H1 (cell line): ENCODE measurements at regions not wholly inside any gene's neighbourhood (a gene's known extent, or its start where the extent isn't known, plus 50 kb on each side); places are given as distances from the start of the nearest gene placed in this dataset.

Experiments
- CTCF ChIA-PET: fragments of 300-600 bp; sonication (Branson Sonifier 250); formaldehyde crosslinking; loops from one replicate; lab custom pipeline; 2021; ENCODE audit not compliant: partially characterized antibody; lab: Charles Lee
- POLR2A ChIA-PET: fragments of 300-600 bp; sonication (Branson Sonifier 250); formaldehyde crosslinking; loops from one replicate; lab custom pipeline; 2021; ENCODE audit warnings: inconsistent platforms; ENCODE audit not compliant: partially characterized antibody; lab: Charles Lee
- DNase-seq, 2 experiments: peaks; one replicate each; pipeline versions ENCODE4 v3.0.0 to v3.0.0-alpha.2; 2010 to 2022; ENCODE audit warnings: low spot score in 2 of 2, low read depth in 1 of 2, mixed read lengths in 1 of 2
- FAIRE-seq: peaks from 2 replicates; lab custom pipeline; 2011; peaks lifted over from hg19 to GRCh38; lab: Jason Lieb, UNC
- H2AFZ ChIP-seq: 2 replicates; pipeline ENCODE4 v1.8.1; 2012; ENCODE audit warnings: low read length, inconsistent platforms
- H2AK5ac ChIP-seq: 2 replicates; pipeline ENCODE4 v1.6.1; 2013; ENCODE audit warnings: low read depth, low read length
- H2BK120ac ChIP-seq: replicated peaks from 2 replicates; pipeline ENCODE3; 2013; ENCODE audit warnings: low read depth, low read length, inconsistent platforms
- H2BK12ac ChIP-seq: 2 replicates; pipeline ENCODE4 v1.6.1; 2013; ENCODE audit warnings: low read depth, low read length
- H2BK15ac ChIP-seq: 2 replicates; pipeline ENCODE4 v1.6.1; 2013; ENCODE audit warnings: low read length
- H2BK20ac ChIP-seq: 2 replicates; pipeline ENCODE4 v1.6.1; 2013; ENCODE audit warnings: low read length
- H2BK5ac ChIP-seq: 2 replicates; pipeline ENCODE4 v1.6.1; 2013; ENCODE audit warnings: low read depth, low read length
- H3K14ac ChIP-seq: 2 replicates; pipeline ENCODE4 v1.6.1; 2013; ENCODE audit warnings: inconsistent platforms; ENCODE audit not compliant: insufficient read length
- H3K18ac ChIP-seq: 2 replicates; pipeline ENCODE4 v1.6.1; 2013; ENCODE audit warnings: low read length; ENCODE audit errors: extremely low read depth
- H3K23ac ChIP-seq: 2 replicates; pipeline ENCODE4 v1.6.1; 2013; ENCODE audit warnings: inconsistent platforms; ENCODE audit not compliant: insufficient read length
- H3K23me2 ChIP-seq: 2 replicates; pipeline ENCODE4 v1.6.1; 2013; ENCODE audit warnings: low read depth, low read length
- H3K27ac ChIP-seq: 2 replicates; pipeline ENCODE4 v1.6.1; 2011; ENCODE audit warnings: low read depth, low read length, inconsistent platforms
- H3K27me3 ChIP-seq, 4 experiments: replicated peaks in 1 of 4; 1 replicate in 1 of 4; 2 replicates in 3 of 4; pipeline versions ENCODE4 v1.6.1 to v1.8.1; 2011 to 2013; ENCODE audit warnings: low read length in 3 of 4, mild to moderate bottlenecking in 3 of 4, inconsistent platforms in 2 of 4, mixed read lengths in 2 of 4, moderate library complexity in 1 of 4; ENCODE audit not compliant: control insufficient read depth in 3 of 4, insufficient read depth in 3 of 4; ENCODE audit errors: extremely low read depth in 1 of 4
- H3K36me3 ChIP-seq, 4 experiments: 2 replicates each; pipeline versions ENCODE4 v1.6.1 to v1.8.1; 2011 to 2013; ENCODE audit warnings: mild to moderate bottlenecking in 4 of 4, low read length in 3 of 4, moderate library complexity in 2 of 4, control low read depth in 1 of 4, inconsistent platforms in 1 of 4; ENCODE audit not compliant: insufficient read depth in 4 of 4, control insufficient read depth in 2 of 4
- H3K4ac ChIP-seq: replicated peaks from 2 replicates; pipeline ENCODE3; 2013; ENCODE audit warnings: low read length, low read depth, mixed read lengths, inconsistent platforms; ENCODE audit not compliant: insufficient read length
- H3K4me1 ChIP-seq, 4 experiments: replicated peaks in 1 of 4; 1 replicate in 1 of 4; 2 replicates in 3 of 4; pipeline versions ENCODE4 v1.6.1 to v1.8.1; 2011 to 2013; ENCODE audit warnings: low read length in 3 of 4, inconsistent platforms in 2 of 4, mixed read lengths in 1 of 4; ENCODE audit not compliant: insufficient read depth in 4 of 4, control insufficient read depth in 3 of 4
- H3K4me2 ChIP-seq, 2 experiments: 2 replicates each; pipeline versions ENCODE4 v1.6.1 to v1.8.1; 2011 to 2013; ENCODE audit warnings: low read depth in 2 of 2, low read length in 2 of 2, control low read depth in 1 of 2, inconsistent platforms in 1 of 2, mild to moderate bottlenecking in 1 of 2; ENCODE audit not compliant: insufficient read depth in 1 of 2
- H3K4me3 ChIP-seq, 4 experiments: fragments of 200-600, 300-600 bp in 1 of 4; sonication (generic), shearing (Covaris generic), sonication (Bioruptor Twin) in 1 of 4; 2 replicates each; pipeline versions ENCODE4 v1.5.1 to v1.8.1; 2011 to 2016; ENCODE audit warnings: low read length in 4 of 4, low read depth in 3 of 4, control low read depth in 2 of 4, inconsistent platforms in 2 of 4, mild to moderate bottlenecking in 2 of 4, mixed read lengths in 1 of 4, moderate library complexity in 1 of 4; ENCODE audit not compliant: insufficient read depth in 2 of 4; ENCODE audit errors: extremely low read depth in 1 of 4
- H3K56ac ChIP-seq: replicated peaks from 2 replicates; pipeline ENCODE3; 2013; ENCODE audit warnings: low read depth, mild to moderate bottlenecking, mixed read lengths, low read length, inconsistent platforms; ENCODE audit not compliant: insufficient read length
- H3K79me1 ChIP-seq: 2 replicates; pipeline ENCODE4 v1.6.1; 2013; ENCODE audit warnings: low read depth, low read length, control low read depth
- H3K79me2 ChIP-seq, 2 experiments: 2 replicates each; pipeline versions ENCODE4 v1.6.1 to v1.8.1; 2012 to 2013; ENCODE audit warnings: low read length in 2 of 2, mild to moderate bottlenecking in 2 of 2, inconsistent platforms in 1 of 2; ENCODE audit not compliant: insufficient read depth in 2 of 2, control insufficient read depth in 1 of 2
- H3K9ac ChIP-seq, 4 experiments: replicated peaks in 1 of 4; 1 replicate in 1 of 4; 2 replicates in 3 of 4; pipeline versions ENCODE4 v1.6.1 to v1.8.1; 2011 to 2013; ENCODE audit warnings: low read depth in 3 of 4, low read length in 3 of 4, control low read depth in 2 of 4, mild to moderate bottlenecking in 2 of 4, moderate library complexity in 2 of 4, inconsistent platforms in 1 of 4; ENCODE audit errors: extremely low read depth in 1 of 4
- H3K9me3 ChIP-seq, 2 experiments: 2 replicates each; pipeline versions ENCODE4 v1.6.1 to v1.8.1; 2012 to 2013; ENCODE audit warnings: mild to moderate bottlenecking in 2 of 2, moderate library complexity in 2 of 2, control low read depth in 1 of 2, inconsistent platforms in 1 of 2, low read depth in 1 of 2, low read length in 1 of 2, mixed read lengths in 1 of 2; ENCODE audit not compliant: insufficient read depth in 2 of 2
- H4K20me1 ChIP-seq, 2 experiments: replicated peaks in 1 of 2; 2 replicates each; pipeline versions ENCODE3 to v1.8.1; 2011 to 2013; ENCODE audit warnings: inconsistent platforms in 2 of 2, low read length in 2 of 2, mild to moderate bottlenecking in 1 of 2; ENCODE audit not compliant: insufficient read depth in 2 of 2, control insufficient read depth in 1 of 2
- H4K5ac ChIP-seq: 2 replicates; pipeline ENCODE4 v1.6.1; 2013; ENCODE audit warnings: low read length, low read depth, mixed read lengths, inconsistent platforms; ENCODE audit not compliant: insufficient read length
- H4K8ac ChIP-seq: 2 replicates; pipeline ENCODE4 v1.8.0; 2013; ENCODE audit warnings: mild to moderate bottlenecking, moderate library complexity, low read length, inconsistent platforms; ENCODE audit not compliant: insufficient read depth; ENCODE audit errors: extremely low read depth
- H4K91ac ChIP-seq: replicated peaks from 2 replicates; pipeline ENCODE3; 2013; ENCODE audit warnings: low read length, mixed read lengths, inconsistent platforms; ENCODE audit not compliant: insufficient read length
- BRCA1 ChIP-seq: IDR thresholded peaks from 2 replicates; pipeline ENCODE4 v1.6.1; 2012; ENCODE audit warnings: low read depth, low read length, improper control_type of control experiment
- CREB1 ChIP-seq: IDR thresholded peaks from 2 replicates; pipeline ENCODE4 v1.6.1; 2012; ENCODE audit warnings: inconsistent platforms
- POLR2A ChIP-seq, 2 experiments: IDR thresholded peaks; 1 replicate in 1 of 2; 2 replicates in 1 of 2; pipeline ENCODE4 v1.6.1; 2011; ENCODE audit warnings: low read depth in 2 of 2, low read length in 2 of 2, mild to moderate bottlenecking in 2 of 2; ENCODE audit errors: control extremely low read depth in 1 of 2
- RNF2 ChIP-seq: fragments of 200-900, 300-1000 bp; sonication (generic); IDR thresholded peaks from 2 replicates; pipeline ENCODE4 v1.7.1; 2016; ENCODE audit warnings: borderline replicate concordance, low read depth, mild to moderate bottlenecking, antibody characterized with exemption, low read length; ENCODE audit not compliant: poor library complexity, severe bottlenecking; ENCODE audit errors: missing control alignments
- RXRA ChIP-seq: IDR thresholded peaks from 2 replicates; pipeline ENCODE4 v1.6.1; 2011; ENCODE audit warnings: low read depth, mild to moderate bottlenecking, low read length, moderate library complexity; ENCODE audit not compliant: insufficient read depth
- SP4 ChIP-seq: IDR thresholded peaks from 2 replicates; pipeline ENCODE4 v1.6.1; 2012; ENCODE audit warnings: low read length, inconsistent platforms
- TCF12 ChIP-seq: IDR thresholded peaks from 2 replicates; pipeline ENCODE4 v1.6.1; 2011; ENCODE audit warnings: low read depth, mild to moderate bottlenecking, low read length
- WGBS, 2 experiments: shearing (Covaris generic) in 1 of 2; methylation state at CpG; one replicate each; pipeline versions ENCODE4 v1.1.6 to v1.1.7; 2013 to 2015; ENCODE audit warnings: low lambda C conversion rate in 2 of 2, mixed read lengths in 2 of 2, inconsistent platforms in 1 of 2, low coverage in 1 of 2, missing lambda C conversion rate in 1 of 2; ENCODE audit not compliant: insufficient replicate concordance in 2 of 2, insufficient coverage in 1 of 2, insufficient read length in 1 of 2; ENCODE audit errors: extremely low coverage in 1 of 2, missing lambda C conversion rate in 1 of 2; 5-methylcytosine and 5-hydroxymethylcytosine counted together

DNA sequence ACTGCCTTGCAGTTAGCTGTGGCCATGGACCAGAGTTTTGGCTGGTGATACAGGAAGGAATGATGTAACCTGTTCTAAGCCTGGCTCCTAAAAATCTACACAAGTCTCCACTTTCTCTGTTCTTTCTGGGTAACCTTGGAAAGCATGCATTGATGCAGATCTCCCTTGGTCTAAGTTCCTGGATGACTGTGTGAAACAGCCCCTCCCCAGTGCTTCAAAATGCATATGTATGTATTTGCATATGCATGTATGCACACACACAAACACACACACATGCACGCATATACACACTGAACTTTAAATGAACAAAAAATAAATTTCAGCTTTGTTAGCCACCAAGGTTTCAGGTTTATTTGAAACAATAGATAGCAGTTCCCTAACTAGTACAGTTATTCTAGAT lies 296.1 kb downstream of the OSR1 start:
- DNase-seq (no peak), FAIRE-seq (no peak)
- Histone ChIP-seq H3K79me1 (no peaks in the 10 kb centered on the region), H3K23ac (no peak overlapping the region), H3K18ac (no peak overlapping the region), H3K27me3 (no peaks in the 10 kb centered on the region), H2BK120ac (no peak overlapping the region), H3K9me3 (no peaks in the 10 kb centered on the region), H4K8ac (no peak overlapping the region), H2BK12ac (no peak overlapping the region), H4K5ac (no peak overlapping the region), H2AFZ (no peak overlapping the region), H3K23me2 (no peaks in the 10 kb centered on the region), H2BK20ac (no peak overlapping the region), H3K56ac (no peak overlapping the region), H3K4ac (no peak overlapping the region), H3K9ac (no peak overlapping the region), H2BK15ac (no peak overlapping the region), H4K20me1 (no peaks in the 10 kb centered on the region), H3K4me2 (no peak overlapping the region; a peak in 1 of 4 replicates), H3K27ac (no peak overlapping the region), H2BK5ac (no peak overlapping the region), H4K91ac (no peak overlapping the region), H2AK5ac (no peak overlapping the region), H3K36me3 (no peaks in the 10 kb centered on the region), H3K4me1 (peaks cover 0 to 7% (median 5%) of the 10 kb centered on the region in 4 experiments; a peak in 3 of 7 replicates), H3K14ac (no peak overlapping the region), H3K79me2 (no peaks in the 10 kb centered on the region), H3K4me3 (no peak overlapping the region)
- ChIA-PET POLR2A (no interaction called here), CTCF (no interaction called here)
- 80% methylated on average over 1 of the region's 1 CpG; no CpG with 5 or more reads in 1 of the 2 experiments for WGBS, 2 experiments
- TF ChIP-seq RNF2 (no peak), TCF12 (no peak), BRCA1 (no peak), CREB1 (no peak), POLR2A (IDR thresholded peaks at IDR 0.05; ENCODE audit: control extremely low read depth in 1 of 2, low read depth in 2 of 2, low read length in 2 of 2) (no peak), SP4 (no peak), RXRA (no peak)
